ENCODE measurements at regions not wholly inside any gene's neighbourhood (a gene's known extent, or its start where the extent isn't known, plus 50 kb on each side); places are given as distances from the start of the nearest gene placed in this dataset.

- no peak overlapping the region for H3K4me3 ChIP-seq (ENCODE audit: insufficient read depth, low read depth, low read length)
- H4K5ac ChIP-seq (ENCODE audit: low read depth, low read length), result no peak overlapping the region
- H3K9me3 ChIP-seq (ENCODE audit: control insufficient read depth, insufficient read depth, low read length), result no peaks in the 10 kb centered on the region
- dilution Hi-C loops (cut with HindIII; ENCODE audit: low sequenced_read_pairs, unreplicated experiment) (no loop called here), intact Hi-C loops (cut with micrococcal nuclease) (no loop called here), in situ Hi-C loops (cut with MboI; ENCODE audit: low sequenced_read_pairs) (no loop called here)
- H2BK20ac ChIP-seq (ENCODE audit: low read depth, low read length), result no peak overlapping the region
- no peaks in the 10 kb centered on the region for H3K27me3 ChIP-seq (ENCODE audit: control insufficient read depth, insufficient read depth, low read length)
- H3K4me1 ChIP-seq (ENCODE audit: control insufficient read depth, insufficient read depth, low read length), result no peaks in the 10 kb centered on the region
- DNase-seq (no peak), ATAC-seq (ENCODE audit: low read depth) (no peak)
- H2AFZ ChIP-seq (replicated peaks; ENCODE audit: low read length, poor library complexity), result no peak overlapping the region
- no peak overlapping the region for H4K91ac ChIP-seq (ENCODE audit: insufficient read depth, low read depth, low read length)
- no peak overlapping the region for H3K27ac ChIP-seq (ENCODE audit: insufficient read depth, low read length)
- H3K56ac ChIP-seq (ENCODE audit: extremely low read depth, insufficient read depth, low read length), result no peak overlapping the region
- no TSS peak for BruUV-seq (replicated peaks)
- H3K23ac ChIP-seq (ENCODE audit: low read depth, low read length), result no peak overlapping the region
- TF ChIP-seq CHD1 (IDR thresholded peaks at IDR 0.05; ENCODE audit: low read depth, low read length), result no peak
- TF ChIP-seq FOS (IDR thresholded peaks at IDR 0.05; ENCODE audit: low read depth, low read length), result no peak
- no peak for TF ChIP-seq POLR2A (IDR thresholded peaks at IDR 0.05; ENCODE audit: low read depth, low read length)
- TF ChIP-seq USF2 (IDR thresholded peaks at IDR 0.05; ENCODE audit: low read depth, low read length), result no peak
- POLR2A ChIA-PET (ENCODE audit: unreplicated experiment), result no interaction called here
- WGBS, 2 experiments (ENCODE audit: extremely low coverage in 2 of 2, insufficient read length in 1 of 2), result no CpG with 5 or more reads among the region's 1 CpG
- no peak overlapping the region for H4K8ac ChIP-seq (ENCODE audit: low read depth in 2 of 2, low read length in 2 of 2)
- no peak overlapping the region for H2BK120ac ChIP-seq (ENCODE audit: low read depth, low read length)
- H3K79me1 ChIP-seq (ENCODE audit: low read depth in 1 of 2, low read length in 2 of 2), result no peaks in the 10 kb centered on the region
- H2BK5ac ChIP-seq (ENCODE audit: low read depth, low read length, poor library complexity, severe bottlenecking), result no peak overlapping the region
- no peaks in the 10 kb centered on the region for H3K9me1 ChIP-seq (ENCODE audit: insufficient read depth, low read length)
- no peak overlapping the region for H3K4ac ChIP-seq (ENCODE audit: low read depth, low read length)
- H2AK9ac ChIP-seq (replicated peaks; ENCODE audit: low read depth, low read length, poor library complexity), result no peak overlapping the region
- no peak overlapping the region for H3K14ac ChIP-seq (replicated peaks; ENCODE audit: low read depth, low read length)
- CTCF ChIA-PET, result no interaction called here
- H2AK5ac ChIP-seq (ENCODE audit: low read depth, low read length), result no peak overlapping the region
- H4K20me1 ChIP-seq (ENCODE audit: insufficient read depth, low read length), result no peaks in the 10 kb centered on the region
- H3K36me3 ChIP-seq (ENCODE audit: control insufficient read depth, insufficient read depth, low read length), result no peaks in the 10 kb centered on the region
- no peak overlapping the region for H2BK15ac ChIP-seq (ENCODE audit: low read depth, low read length)
- no peak overlapping the region for H3K18ac ChIP-seq (ENCODE audit: low read depth, low read length)
- H3K9ac ChIP-seq (ENCODE audit: low read depth, low read length), result no peak overlapping the region
- no peak overlapping the region for H3K4me2 ChIP-seq (ENCODE audit: low read depth, low read length)
Observed at GRCh38 chr5:18102733-18103132, 468.5 kb downstream of the TAF11L14 start.

Data from IMR-90 (cell line).